HepG2 (cell line): ENCODE measurements at regions not wholly inside any gene's neighbourhood (a gene's known extent, or its start where the extent isn't known, plus 50 kb on each side); places are given as distances from the start of the nearest gene placed in this dataset.

Experiments
- CREBL2 ChIP-seq: sonication (generic); formaldehyde crosslinking; IDR thresholded peaks from 2 replicates; pipeline ENCODE4 v1.8.1; 2023; ENCODE audit warnings: missing genetic modification reagents, mild to moderate bottlenecking, borderline replicate concordance
- JDP2 ChIP-seq: sonication (generic); formaldehyde crosslinking; IDR thresholded peaks from 2 replicates; pipeline ENCODE4 v1.8.1; 2022; ENCODE audit warnings: missing genetic modification reagents, borderline replicate concordance
- PCBP2 ChIP-seq: fragments of 200-400 bp; formaldehyde crosslinking; optimal IDR thresholded peaks from 2 replicates; pipeline ENCODE3; 2018; ENCODE audit warnings: low read length, low read depth; ENCODE audit not compliant: poor library complexity, severe bottlenecking
- SP140L ChIP-seq: sonication (generic); formaldehyde crosslinking; IDR thresholded peaks from 2 replicates; pipeline ENCODE4 v1.4.0; 2020; ENCODE audit warnings: missing genetic modification reagents, borderline replicate concordance
- ZBTB20 ChIP-seq: sonication (generic); formaldehyde crosslinking; IDR thresholded peaks from 2 replicates; pipeline ENCODE4 v1.8.1; 2023; ENCODE audit warnings: missing genetic modification reagents, low read depth, mild to moderate bottlenecking, borderline replicate concordance
- ZHX1 ChIP-seq: sonication (generic); formaldehyde crosslinking; IDR thresholded peaks from 2 replicates; pipeline ENCODE4 v1.8.1; 2022; ENCODE audit warnings: low read depth, mild to moderate bottlenecking, missing genetic modification reagents
- ZHX2 ChIP-seq, 2 experiments: sonication (generic) in 1 of 2; formaldehyde crosslinking in 1 of 2; IDR thresholded peaks; 2 replicates each; pipeline versions ENCODE4 v1.6.1 to v1.9.0; 2014 to 2022; ENCODE audit warnings: antibody characterized with exemption in 1 of 2, borderline replicate concordance in 1 of 2, inconsistent platforms in 1 of 2, low read depth in 1 of 2, missing genetic modification reagents in 1 of 2
- ZNF337 ChIP-seq: sonication (generic); formaldehyde crosslinking; IDR thresholded peaks from 2 replicates; pipeline ENCODE4 v1.5.1; 2020; ENCODE audit warnings: missing genetic modification reagents, low read depth, mild to moderate bottlenecking, borderline replicate concordance
- ZNF83 ChIP-seq: sonication (generic); formaldehyde crosslinking; IDR thresholded peaks from 2 replicates; pipeline ENCODE4 v1.4.0; 2020; ENCODE audit warnings: missing genetic modification reagents, mild to moderate bottlenecking, borderline replicate concordance

- no peak for TF ChIP-seq ZHX2 (IDR thresholded peaks at IDR 0.05; ENCODE audit: low read depth)
- TF ChIP-seq ZHX2 (CRISPR knock-in tag; IDR thresholded peaks at IDR 0.05; ENCODE audit: borderline replicate concordance) = no peak
- no peak for TF ChIP-seq ZHX1 (CRISPR knock-in tag)
- no peak for TF ChIP-seq JDP2
- TF ChIP-seq ZNF83 (CRISPR knock-in tag) = no peak
- no peak for TF ChIP-seq ZNF337 (CRISPR knock-in tag)
- no peak for TF ChIP-seq ZBTB20 (CRISPR knock-in tag)
- no peak for TF ChIP-seq CREBL2 (CRISPR knock-in tag)
- no peak for TF ChIP-seq PCBP2
- TF ChIP-seq SP140L = no peak
Measured at GRCh38 chr3:117266806-117267205, 557.2 kb downstream of the TUSC7 start (continued).
